HCT116 (cell line): ENCODE measurements at regions not wholly inside any gene's neighbourhood (a gene's known extent, or its start where the extent isn't known, plus 50 kb on each side); places are given as distances from the start of the nearest gene placed in this dataset.

Source experiments
- ATAC-seq: fragments of 200-7000 bp; cut with Tn5 transposase; 2 replicates; pipeline ENCODE4 v1.9.1; 2020; ENCODE audit warnings: mild to moderate bottlenecking, moderate library complexity
- BruUV-seq: library from RNA; stranded (reverse); fragments of 400-500 nt; replicated peaks from 2 replicates; lab custom pipeline; 2021; lab: Mats Ljungman, UMichigan
- CTCF ChIA-PET: fragments of 300-600 bp; sonication (Branson Sonifier 250); formaldehyde crosslinking; loops from one replicate; lab custom pipeline; 2021; ENCODE audit warnings: antibody characterized with exemption; lab: Charles Lee
- POLR2A ChIA-PET: fragments of 300-600, 350-600 bp; sonication (Branson Sonifier 250); formaldehyde crosslinking; loops from one replicate; lab custom pipeline; 2021; ENCODE audit warnings: antibody characterized with exemption; lab: Charles Lee
- RAD21 ChIA-PET, 2 experiments: fragments of 300-600 bp; sonication (Branson Sonifier 250); formaldehyde crosslinking; loops; one replicate each; lab custom pipeline; 2023; ENCODE audit warnings: low total read pairs in 2 of 2; ENCODE audit not compliant: uncharacterized antibody in 2 of 2, unreplicated experiment in 2 of 2, low non-redundant PET in 1 of 2; lab: Charles Lee
- DNase-seq: peaks from one replicate; pipeline ENCODE4 v3.0.0-alpha.2; 2010; ENCODE audit warnings: low read depth, low spot score
- H2AFZ ChIP-seq: fragments of 200-600 bp; shearing (Covaris generic), sonication (generic); 2 replicates; pipeline ENCODE4 v1.6.1; 2017; ENCODE audit warnings: low read depth, mixed run types, mixed read lengths, antibody characterized with exemption, low read length; ENCODE audit not compliant: poor library complexity, severe bottlenecking
- H3K27ac ChIP-seq: 2 replicates; pipeline ENCODE4 v1.5.1; 2012; ENCODE audit warnings: low read depth, low read length
- H3K27me3 ChIP-seq: fragments of 200-600 bp; sonication (generic); 2 replicates; pipeline ENCODE4 v1.6.1; 2016; ENCODE audit warnings: mixed run types, low read length, mixed read lengths; ENCODE audit not compliant: insufficient read depth
- H3K36me3 ChIP-seq, 2 experiments: fragments of 200-500 bp in 1 of 2; fragments of 200-600 bp in 1 of 2; sonication (Bioruptor generic) in 1 of 2; sonication (generic) in 1 of 2; 2 replicates each; pipeline versions ENCODE4 v1.5.1 to v1.6.1; 2014 to 2016; ENCODE audit warnings: low read length in 2 of 2, inconsistent platforms in 1 of 2, mixed read lengths in 1 of 2, mixed run types in 1 of 2; ENCODE audit not compliant: insufficient read depth in 2 of 2, control insufficient read depth in 1 of 2
- H3K4me1 ChIP-seq, 2 experiments: fragments of 200-600 bp in 1 of 2; sonication (generic) in 1 of 2; 2 replicates each; pipeline versions ENCODE4 v1.5.1 to v1.6.1; 2012 to 2017; ENCODE audit warnings: low read length in 2 of 2, inconsistent platforms in 1 of 2, mild to moderate bottlenecking in 1 of 2, mixed read lengths in 1 of 2, mixed run types in 1 of 2, moderate library complexity in 1 of 2; ENCODE audit not compliant: insufficient read depth in 2 of 2, control insufficient read depth in 1 of 2
- H3K4me2 ChIP-seq: fragments of 200-600 bp; sonication (generic); 2 replicates; pipeline ENCODE4 v1.6.1; 2017; ENCODE audit warnings: mixed run types, low read length, mixed read lengths
- H3K4me3 ChIP-seq, 2 experiments: fragments of 200-600 bp in 1 of 2; sonication (generic) in 1 of 2; replicated peaks in 1 of 2; 2 replicates each; pipeline ENCODE4 v1.5.1; 2011 to 2016; ENCODE audit warnings: low read length in 2 of 2, control low read depth in 1 of 2, low read depth in 1 of 2, mild to moderate bottlenecking in 1 of 2, mixed read lengths in 1 of 2, mixed run types in 1 of 2
- H3K79me2 ChIP-seq: fragments of 200-600 bp; sonication (generic); 2 replicates; pipeline ENCODE4 v1.6.1; 2017; ENCODE audit warnings: mild to moderate bottlenecking, mixed run types, low read length, moderate library complexity, mixed read lengths; ENCODE audit not compliant: insufficient read depth
- H3K9ac ChIP-seq: fragments of 200-600 bp; sonication (generic); 2 replicates; pipeline ENCODE4 v1.6.1; 2016; ENCODE audit warnings: low read length, mixed read lengths
- H3K9me2 ChIP-seq: fragments of 200-600 bp; sonication (generic), shearing (Covaris generic); 2 replicates; pipeline ENCODE4 v1.6.1; 2017; ENCODE audit warnings: mixed run types, mild to moderate bottlenecking, moderate library complexity; ENCODE audit not compliant: insufficient read depth
- H3K9me3 ChIP-seq, 2 experiments: fragments of 200-500 bp in 1 of 2; fragments of 200-600 bp in 1 of 2; sonication (Bioruptor generic) in 1 of 2; sonication (generic) in 1 of 2; 2 replicates each; pipeline ENCODE4 v1.6.1; 2014 to 2017; ENCODE audit warnings: low read length in 2 of 2, mixed read lengths in 2 of 2, inconsistent platforms in 1 of 2, low read depth in 1 of 2, mild to moderate bottlenecking in 1 of 2, mixed run types in 1 of 2, moderate library complexity in 1 of 2; ENCODE audit not compliant: control insufficient read depth in 1 of 2, insufficient read depth in 1 of 2
- H4K20me1 ChIP-seq: fragments of 200-600 bp; sonication (generic), shearing (Covaris generic); 2 replicates; pipeline ENCODE4 v1.6.1; 2017; ENCODE audit warnings: mixed run types, mild to moderate bottlenecking, moderate library complexity; ENCODE audit not compliant: insufficient read depth
- CBX3 ChIP-seq: IDR thresholded peaks from 2 replicates; pipeline ENCODE4 v1.6.1; 2012; ENCODE audit warnings: low read depth
- CEBPB ChIP-seq: IDR thresholded peaks from 2 replicates; pipeline ENCODE4 v1.6.1; 2012; ENCODE audit warnings: low read depth
- CTCF ChIP-seq, 3 experiments: fragments of 200-600 bp in 1 of 3; sonication (generic) in 1 of 3; IDR thresholded peaks in 2 of 3; conservative IDR thresholded peaks in 1 of 3; 2 replicates each; pipeline ENCODE4 v1.5.1; 2012 to 2017; ENCODE audit warnings: low read depth in 2 of 3, low read length in 2 of 3, antibody characterized with exemption in 1 of 3, borderline replicate concordance in 1 of 3, control low read depth in 1 of 3, mild to moderate bottlenecking in 1 of 3, mixed read lengths in 1 of 3, mixed run types in 1 of 3, moderate library complexity in 1 of 3; ENCODE audit not compliant: insufficient read depth in 1 of 3
- EGR1 ChIP-seq: IDR thresholded peaks from 2 replicates; pipeline ENCODE4 v1.6.1; 2012; ENCODE audit warnings: low read depth
- ELF1 ChIP-seq: IDR thresholded peaks from 2 replicates; pipeline ENCODE4 v1.6.1; 2012; ENCODE audit warnings: low read depth, borderline replicate concordance
- EZH2 ChIP-seq: fragments of 200-600 bp; sonication (generic); IDR thresholded peaks from 2 replicates; pipeline ENCODE4 v1.6.1; 2017; ENCODE audit warnings: antibody characterized with exemption, mixed run types
- JUND ChIP-seq: IDR thresholded peaks from 2 replicates; pipeline ENCODE4 v1.6.1; 2012
- POLR2A ChIP-seq: IDR thresholded peaks from 2 replicates; pipeline ENCODE4 v1.7.0; 2011; ENCODE audit warnings: borderline replicate concordance; ENCODE audit not compliant: insufficient read depth, insufficient read length; ENCODE audit errors: extremely low read depth
- POLR2AphosphoS5 ChIP-seq: IDR thresholded peaks from 2 replicates; pipeline ENCODE4 v1.6.1; 2011; ENCODE audit warnings: mild to moderate bottlenecking, low read depth, low read length, moderate library complexity
- RAD21 ChIP-seq: IDR thresholded peaks from 2 replicates; pipeline ENCODE4 v1.6.1; 2012; ENCODE audit warnings: low read depth, mild to moderate bottlenecking
- SIN3A ChIP-seq: IDR thresholded peaks from 2 replicates; pipeline ENCODE4 v1.6.1; 2012; ENCODE audit warnings: low read depth
- SP1 ChIP-seq: IDR thresholded peaks from 2 replicates; pipeline ENCODE4 v1.6.1; 2012; ENCODE audit warnings: low read depth
- SRF ChIP-seq: IDR thresholded peaks from 2 replicates; pipeline ENCODE4 v1.6.1; 2012; ENCODE audit warnings: low read depth
- TCF7L2 ChIP-seq: IDR thresholded peaks from 2 replicates; pipeline ENCODE4 v1.7.0; 2011; ENCODE audit warnings: borderline replicate concordance, inconsistent platforms; ENCODE audit not compliant: insufficient read depth, insufficient read length; ENCODE audit errors: extremely low read depth
- YY1 ChIP-seq: IDR thresholded peaks from 2 replicates; pipeline ENCODE4 v1.6.1; 2011; ENCODE audit warnings: low read length, low read depth, moderate library complexity, mild to moderate bottlenecking; ENCODE audit not compliant: insufficient replicate concordance; ENCODE audit errors: extremely low read depth
- ZFX ChIP-seq: fragments of 450-650 bp; IDR thresholded peaks from 2 replicates; pipeline ENCODE4 v1.6.1; 2017
- ZNF274 ChIP-seq: fragments of 200-500 bp; sonication (Bioruptor generic); IDR thresholded peaks from 2 replicates; pipeline ENCODE4 v1.6.1; 2014; ENCODE audit warnings: mild to moderate bottlenecking, low read depth, low read length, inconsistent platforms
- intact Hi-C: fragments of 100-400 bp; cut with micrococcal nuclease; formaldehyde crosslinking; loops from 2 replicates; pipeline ENCODE4 v1.10.0; 2022
- TF ChIP-seq, protein P1 (sequence below): IDR thresholded peaks from 2 replicates; pipeline ENCODE4 v1.6.1; 2011; ENCODE audit warnings: mild to moderate bottlenecking, low read length, moderate library complexity; ENCODE audit not compliant: insufficient replicate concordance; ENCODE audit errors: extremely low read depth
- TF ChIP-seq, protein P2 (sequence below): IDR thresholded peaks from 2 replicates; pipeline ENCODE4 v1.6.1; 2012
- TF ChIP-seq, protein P3 (sequence below): IDR thresholded peaks from 2 replicates; pipeline ENCODE4 v1.6.1; 2012; ENCODE audit warnings: low read depth

DNA sequence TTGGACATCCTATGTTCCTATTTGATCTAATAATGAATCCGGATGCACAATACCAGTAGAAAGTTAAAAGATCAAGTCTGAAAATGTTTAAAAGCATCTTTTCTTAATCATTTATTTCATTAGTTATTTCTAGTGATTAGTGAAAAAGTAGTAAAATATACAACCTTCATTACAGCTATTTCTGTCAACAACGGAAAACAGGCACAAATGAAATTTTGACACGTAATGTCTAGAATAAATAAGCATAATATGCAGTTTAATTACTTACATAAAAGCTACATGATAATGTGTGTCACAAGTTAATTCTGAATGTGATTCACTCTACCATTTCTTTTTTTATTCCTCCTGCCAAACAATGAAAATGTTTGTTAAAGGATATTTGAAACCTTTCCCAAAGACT lies 216.1 kb downstream of the MYCN start:
- DNase-seq (no peak), ATAC-seq (no peak)
- no peak overlapping the region for H3K9ac ChIP-seq
- ChIA-PET CTCF (no interaction called here), RAD21 (no interaction called here), POLR2A (no interaction called here)
- H3K27me3 ChIP-seq: peaks cover 16% of the 10 kb centered on the region; the same call in 1 of the 2 replicates
- no peaks in the 10 kb centered on the region for H3K9me3 ChIP-seq
- H3K27ac ChIP-seq: no peak overlapping the region
- intact Hi-C loops: no loop called here
- no peak overlapping the region for H3K4me2 ChIP-seq
- H3K79me2 ChIP-seq: no peaks in the 10 kb centered on the region
- H3K9me2 ChIP-seq: no peaks in the 10 kb centered on the region
- H3K4me1 ChIP-seq: no peaks in the 10 kb centered on the region
- H4K20me1 ChIP-seq: no peaks in the 10 kb centered on the region
- no peaks in the 10 kb centered on the region for H3K36me3 ChIP-seq
- TF ChIP-seq EGR1 (no peak), YY1 (no peak), TCF7L2 (no peak), CBX3 (no peak), ELF1 (no peak), ZNF274 (no peak), SRF (no peak), EZH2 (no peak), CEBPB (no peak), POLR2AphosphoS5 (no peak), ZFX (no peak), RAD21 (no peak), JUND (no peak), SIN3A (no peak), SP1 (no peak), POLR2A (no peak), CTCF (IDR thresholded peaks at IDR 0.05 in 2 of 3, conservative IDR thresholded peaks at IDR 0.05 in 1 of 3; ENCODE audit: borderline replicate concordance in 1 of 3, insufficient read depth in 1 of 3, low read depth in 2 of 3, low read length in 2 of 3) (no peak)
- TF ChIP-seq, protein P1, sequence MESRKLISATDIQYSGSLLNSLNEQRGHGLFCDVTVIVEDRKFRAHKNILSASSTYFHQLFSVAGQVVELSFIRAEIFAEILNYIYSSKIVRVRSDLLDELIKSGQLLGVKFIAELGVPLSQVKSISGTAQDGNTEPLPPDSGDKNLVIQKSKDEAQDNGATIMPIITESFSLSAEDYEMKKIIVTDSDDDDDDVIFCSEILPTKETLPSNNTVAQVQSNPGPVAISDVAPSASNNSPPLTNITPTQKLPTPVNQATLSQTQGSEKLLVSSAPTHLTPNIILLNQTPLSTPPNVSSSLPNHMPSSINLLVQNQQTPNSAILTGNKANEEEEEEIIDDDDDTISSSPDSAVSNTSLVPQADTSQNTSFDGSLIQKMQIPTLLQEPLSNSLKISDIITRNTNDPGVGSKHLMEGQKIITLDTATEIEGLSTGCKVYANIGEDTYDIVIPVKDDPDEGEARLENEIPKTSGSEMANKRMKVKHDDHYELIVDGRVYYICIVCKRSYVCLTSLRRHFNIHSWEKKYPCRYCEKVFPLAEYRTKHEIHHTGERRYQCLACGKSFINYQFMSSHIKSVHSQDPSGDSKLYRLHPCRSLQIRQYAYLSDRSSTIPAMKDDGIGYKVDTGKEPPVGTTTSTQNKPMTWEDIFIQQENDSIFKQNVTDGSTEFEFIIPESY: no peak
- TF ChIP-seq, protein P2, sequence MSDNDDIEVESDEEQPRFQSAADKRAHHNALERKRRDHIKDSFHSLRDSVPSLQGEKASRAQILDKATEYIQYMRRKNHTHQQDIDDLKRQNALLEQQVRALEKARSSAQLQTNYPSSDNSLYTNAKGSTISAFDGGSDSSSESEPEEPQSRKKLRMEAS: no peak
- TF ChIP-seq, protein P3, sequence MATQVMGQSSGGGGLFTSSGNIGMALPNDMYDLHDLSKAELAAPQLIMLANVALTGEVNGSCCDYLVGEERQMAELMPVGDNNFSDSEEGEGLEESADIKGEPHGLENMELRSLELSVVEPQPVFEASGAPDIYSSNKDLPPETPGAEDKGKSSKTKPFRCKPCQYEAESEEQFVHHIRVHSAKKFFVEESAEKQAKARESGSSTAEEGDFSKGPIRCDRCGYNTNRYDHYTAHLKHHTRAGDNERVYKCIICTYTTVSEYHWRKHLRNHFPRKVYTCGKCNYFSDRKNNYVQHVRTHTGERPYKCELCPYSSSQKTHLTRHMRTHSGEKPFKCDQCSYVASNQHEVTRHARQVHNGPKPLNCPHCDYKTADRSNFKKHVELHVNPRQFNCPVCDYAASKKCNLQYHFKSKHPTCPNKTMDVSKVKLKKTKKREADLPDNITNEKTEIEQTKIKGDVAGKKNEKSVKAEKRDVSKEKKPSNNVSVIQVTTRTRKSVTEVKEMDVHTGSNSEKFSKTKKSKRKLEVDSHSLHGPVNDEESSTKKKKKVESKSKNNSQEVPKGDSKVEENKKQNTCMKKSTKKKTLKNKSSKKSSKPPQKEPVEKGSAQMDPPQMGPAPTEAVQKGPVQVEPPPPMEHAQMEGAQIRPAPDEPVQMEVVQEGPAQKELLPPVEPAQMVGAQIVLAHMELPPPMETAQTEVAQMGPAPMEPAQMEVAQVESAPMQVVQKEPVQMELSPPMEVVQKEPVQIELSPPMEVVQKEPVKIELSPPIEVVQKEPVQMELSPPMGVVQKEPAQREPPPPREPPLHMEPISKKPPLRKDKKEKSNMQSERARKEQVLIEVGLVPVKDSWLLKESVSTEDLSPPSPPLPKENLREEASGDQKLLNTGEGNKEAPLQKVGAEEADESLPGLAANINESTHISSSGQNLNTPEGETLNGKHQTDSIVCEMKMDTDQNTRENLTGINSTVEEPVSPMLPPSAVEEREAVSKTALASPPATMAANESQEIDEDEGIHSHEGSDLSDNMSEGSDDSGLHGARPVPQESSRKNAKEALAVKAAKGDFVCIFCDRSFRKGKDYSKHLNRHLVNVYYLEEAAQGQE: no peak
- no TSS peak for BruUV-seq
- no peak overlapping the region for H3K4me3 ChIP-seq
- H2AFZ ChIP-seq: no peak overlapping the region
